AG04450 (cell line): ENCODE measurements at regions not wholly inside any gene's neighbourhood (a gene's known extent, or its start where the extent isn't known, plus 50 kb on each side); places are given as distances from the start of the nearest gene placed in this dataset.

Experiments
- CTCF ChIA-PET: fragments of 300-600, 350-600 bp; formaldehyde crosslinking; extraction: SDS; loops from one replicate; lab custom pipeline; 2022; ENCODE audit warnings: antibody characterized with exemption, inconsistent platforms; lab: Charles Lee
- POLR2A ChIA-PET: fragments of 350-600 bp; formaldehyde crosslinking; extraction: SDS; loops from one replicate; lab custom pipeline; 2021; ENCODE audit warnings: antibody characterized with exemption, inconsistent platforms; lab: Yijun Ruan, JAX
- DNase-seq: peaks from one replicate; pipeline ENCODE4 v3.0.0-alpha.2; 2011; ENCODE audit warnings: low read depth, low spot score
- H3K27ac ChIP-seq: one replicate; pipeline ENCODE4 v1.5.1; 2012; ENCODE audit warnings: low read depth, low read length, control low read depth
- H3K27me3 ChIP-seq: one replicate; pipeline ENCODE4 v1.6.0; 2012; ENCODE audit warnings: low read length; ENCODE audit not compliant: control insufficient read depth, insufficient read depth
- H3K4me3 ChIP-seq: 2 replicates; pipeline ENCODE4 v1.5.1; 2011; ENCODE audit warnings: mild to moderate bottlenecking, low read depth, low read length, control low read depth
- H3K9me3 ChIP-seq: 2 replicates; pipeline ENCODE4 v1.5.1; 2012; ENCODE audit warnings: low read length; ENCODE audit not compliant: control insufficient read depth, insufficient read depth
- TF ChIP-seq, protein P1 (sequence below): IDR thresholded peaks from 2 replicates; pipeline ENCODE4 v1.5.1; 2011; ENCODE audit warnings: low read depth, low read length, control low read depth, inconsistent platforms

DNA sequence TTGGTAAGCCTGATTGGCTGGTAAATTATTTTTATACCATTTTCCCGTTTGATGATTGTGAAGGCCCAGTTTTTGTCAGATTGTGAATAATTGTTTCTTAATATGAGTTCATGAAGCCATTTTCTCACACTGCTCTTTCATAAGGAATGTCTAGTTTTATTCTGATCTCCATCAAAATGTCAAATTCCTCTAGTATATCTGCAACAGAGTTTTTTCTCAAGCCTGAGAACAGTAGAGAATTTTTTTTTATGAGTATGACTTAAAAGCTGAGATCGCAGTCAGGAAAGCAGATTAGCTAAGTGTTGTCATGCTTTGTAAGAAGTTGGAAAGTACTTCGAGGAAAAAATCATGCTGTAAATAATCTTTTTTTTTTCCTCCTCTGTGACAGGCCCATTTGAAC, 484.9 kb upstream of the ATP2B1 start:
- no peaks in the 10 kb centered on the region for H3K27me3 ChIP-seq
- no peak overlapping the region for H3K4me3 ChIP-seq
- TF ChIP-seq, protein P1, sequence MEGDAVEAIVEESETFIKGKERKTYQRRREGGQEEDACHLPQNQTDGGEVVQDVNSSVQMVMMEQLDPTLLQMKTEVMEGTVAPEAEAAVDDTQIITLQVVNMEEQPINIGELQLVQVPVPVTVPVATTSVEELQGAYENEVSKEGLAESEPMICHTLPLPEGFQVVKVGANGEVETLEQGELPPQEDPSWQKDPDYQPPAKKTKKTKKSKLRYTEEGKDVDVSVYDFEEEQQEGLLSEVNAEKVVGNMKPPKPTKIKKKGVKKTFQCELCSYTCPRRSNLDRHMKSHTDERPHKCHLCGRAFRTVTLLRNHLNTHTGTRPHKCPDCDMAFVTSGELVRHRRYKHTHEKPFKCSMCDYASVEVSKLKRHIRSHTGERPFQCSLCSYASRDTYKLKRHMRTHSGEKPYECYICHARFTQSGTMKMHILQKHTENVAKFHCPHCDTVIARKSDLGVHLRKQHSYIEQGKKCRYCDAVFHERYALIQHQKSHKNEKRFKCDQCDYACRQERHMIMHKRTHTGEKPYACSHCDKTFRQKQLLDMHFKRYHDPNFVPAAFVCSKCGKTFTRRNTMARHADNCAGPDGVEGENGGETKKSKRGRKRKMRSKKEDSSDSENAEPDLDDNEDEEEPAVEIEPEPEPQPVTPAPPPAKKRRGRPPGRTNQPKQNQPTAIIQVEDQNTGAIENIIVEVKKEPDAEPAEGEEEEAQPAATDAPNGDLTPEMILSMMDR = no peak
- H3K9me3 ChIP-seq = no peaks in the 10 kb centered on the region
- no peak overlapping the region for H3K27ac ChIP-seq
- ChIA-PET CTCF (no interaction called here), POLR2A (no interaction called here)
- no peak for DNase-seq

DNA sequence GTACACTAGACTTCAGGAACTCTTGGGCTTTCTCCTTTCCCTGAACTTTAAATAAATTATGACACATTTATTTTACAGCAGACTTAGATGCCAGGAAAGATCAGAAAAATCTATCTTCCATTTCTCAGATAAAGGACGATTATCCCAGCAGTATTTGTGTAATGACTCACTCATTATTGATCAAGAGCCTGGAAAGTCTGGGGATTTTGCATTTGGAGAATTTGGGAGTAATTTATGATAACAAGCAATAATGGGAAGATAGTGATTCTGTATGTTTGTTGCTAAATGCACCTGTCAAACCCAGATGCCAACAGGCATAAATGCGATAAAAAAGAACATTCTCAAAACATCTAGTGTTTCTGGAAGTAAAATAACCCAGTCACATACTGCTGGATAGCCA, 480.2 kb upstream of the ATP2B1 start:
- TF ChIP-seq, protein P1 = no peak
- Histone ChIP-seq H3K9me3 (no peaks in the 10 kb centered on the region), H3K27me3 (no peaks in the 10 kb centered on the region), H3K4me3 (no peak overlapping the region), H3K27ac (no peak overlapping the region)
- no peak for DNase-seq
- ChIA-PET POLR2A (no interaction called here), CTCF (no interaction called here)

DNA sequence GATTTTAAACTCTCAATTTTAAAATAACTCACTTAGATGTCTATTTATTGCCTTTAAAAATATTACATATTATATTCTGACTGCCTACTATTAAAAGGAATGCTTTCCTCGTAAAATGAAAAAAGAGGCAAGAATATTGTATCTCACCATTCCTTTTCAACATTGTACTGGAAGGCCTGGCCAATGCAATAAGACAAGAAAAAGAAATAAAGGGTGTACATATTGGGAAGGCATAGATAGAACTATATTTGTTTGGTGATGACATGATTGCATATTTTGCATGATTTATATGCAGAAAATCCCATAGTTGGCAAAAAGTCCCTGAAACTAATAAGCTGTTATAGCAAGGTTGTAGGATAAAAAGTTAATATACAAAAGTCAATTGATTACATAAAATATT, 474.6 kb upstream of the ATP2B1 start:
- TF ChIP-seq, protein P1 = no peak
- Histone ChIP-seq H3K27ac (no peak overlapping the region), H3K27me3 (no peaks in the 10 kb centered on the region), H3K9me3 (no peaks in the 10 kb centered on the region), H3K4me3 (no peak overlapping the region)
- CTCF ChIA-PET = no interaction called here
- no peak for DNase-seq
- POLR2A ChIA-PET = no interaction called here

DNA sequence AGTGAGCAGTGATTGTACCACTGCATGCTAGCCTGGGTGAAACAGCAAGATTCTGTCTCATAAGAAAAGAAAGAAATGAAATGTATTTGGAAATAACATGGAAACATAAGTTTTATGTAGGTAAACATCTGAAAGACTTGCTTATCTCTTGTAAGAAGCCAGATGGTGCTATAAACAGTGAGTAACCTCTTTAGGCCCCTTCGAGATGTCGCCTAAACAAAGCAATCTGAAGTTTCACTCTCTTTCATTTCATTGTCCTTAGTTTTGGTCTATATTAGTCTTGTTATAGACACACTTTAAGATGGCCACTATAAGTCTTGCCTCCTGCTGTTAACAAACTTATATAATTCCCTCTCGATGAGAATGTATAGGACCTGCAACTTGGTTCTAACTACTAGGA, 472.6 kb upstream of the ATP2B1 start:
- Histone ChIP-seq H3K27ac (no peak overlapping the region), H3K4me3 (no peak overlapping the region), H3K27me3 (no peaks in the 10 kb centered on the region), H3K9me3 (no peaks in the 10 kb centered on the region)
- ChIA-PET CTCF (no interaction called here), POLR2A (no interaction called here)
- no peak for DNase-seq
- TF ChIP-seq, protein P1 = no peak

DNA sequence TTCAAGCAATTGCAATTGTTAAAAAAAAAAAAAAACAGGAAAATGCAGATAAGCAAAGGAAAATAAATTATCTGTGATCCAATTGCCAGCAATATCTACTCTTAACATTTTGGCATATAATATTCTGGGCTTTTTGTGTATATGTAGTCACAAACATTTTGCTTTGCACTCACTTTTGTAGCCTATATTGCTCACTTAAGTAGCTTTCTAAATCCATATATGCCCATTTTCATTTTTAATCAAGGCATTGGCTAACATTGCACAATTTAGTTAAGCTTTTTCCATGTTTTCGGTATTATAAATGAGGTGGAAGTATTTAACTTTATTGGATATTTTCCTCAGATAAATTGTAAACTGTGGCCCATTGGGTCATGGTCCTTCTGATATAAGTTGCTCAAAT, 466.3 kb upstream of the ATP2B1 start:
- no peak overlapping the region for H3K27ac ChIP-seq
- H3K4me3 ChIP-seq = no peak overlapping the region
- DNase-seq = no peak
- CTCF ChIA-PET = no interaction called here
- POLR2A ChIA-PET = no interaction called here
- TF ChIP-seq, protein P1 = no peak
- H3K27me3 ChIP-seq = no peaks in the 10 kb centered on the region
- H3K9me3 ChIP-seq = no peaks in the 10 kb centered on the region
